ENCODE measurements at regions not wholly inside any gene's neighbourhood (a gene's known extent, or its start where the extent isn't known, plus 50 kb on each side); places are given as distances from the start of the nearest gene placed in this dataset.
"Not testable (repeated sequence)": the region's sequence is repeated elsewhere in the genome, so short reads cannot be mapped to it uniquely, and the experiment has no call there.

GRCh38 chr7:16095171-16095950, 326.0 kb downstream of the CRPPA start:
- peaks cover 0 to 2% (median 0%) of the 10 kb centered on the region in 3 donors for H3K4me1 Mint-ChIP-seq
- H3K27ac Mint-ChIP-seq, result no peak overlapping the region
- H3K27me3 Mint-ChIP-seq, result no peaks in the 10 kb centered on the region
- H3K36me3 Mint-ChIP-seq, result no peaks in the 10 kb centered on the region
- no peak overlapping the region for H3K4me3 Mint-ChIP-seq
- H3K9me3 Mint-ChIP-seq, result no peaks in the 10 kb centered on the region

DNA sequence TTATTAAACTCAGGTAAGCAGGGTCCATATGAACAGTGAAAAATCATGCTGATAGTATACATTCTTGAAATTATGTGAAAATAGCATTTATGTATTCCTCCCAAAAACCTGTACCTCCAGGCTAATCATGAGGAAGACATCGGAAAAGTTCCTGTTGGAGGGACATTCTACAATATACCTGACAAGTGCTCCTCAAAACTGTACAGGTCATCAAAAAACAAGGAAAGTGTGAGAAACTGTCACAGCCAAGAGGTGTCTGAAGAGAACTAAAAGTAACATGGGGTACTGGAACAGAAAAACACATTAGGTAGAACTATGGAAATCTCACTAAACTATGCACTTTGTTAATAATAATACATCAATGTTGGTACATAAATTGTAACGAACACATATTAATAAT, 326.7 kb downstream of the CRPPA start:
- no peaks in the 10 kb centered on the region for H3K9me3 Mint-ChIP-seq
- no peaks in the 10 kb centered on the region for H3K27me3 Mint-ChIP-seq
- no peaks in the 10 kb centered on the region for H3K36me3 Mint-ChIP-seq
- H3K27ac Mint-ChIP-seq, result no peak overlapping the region
- no peak overlapping the region for H3K4me3 Mint-ChIP-seq
- H3K4me1 Mint-ChIP-seq, result no peaks in the 10 kb centered on the region

DNA sequence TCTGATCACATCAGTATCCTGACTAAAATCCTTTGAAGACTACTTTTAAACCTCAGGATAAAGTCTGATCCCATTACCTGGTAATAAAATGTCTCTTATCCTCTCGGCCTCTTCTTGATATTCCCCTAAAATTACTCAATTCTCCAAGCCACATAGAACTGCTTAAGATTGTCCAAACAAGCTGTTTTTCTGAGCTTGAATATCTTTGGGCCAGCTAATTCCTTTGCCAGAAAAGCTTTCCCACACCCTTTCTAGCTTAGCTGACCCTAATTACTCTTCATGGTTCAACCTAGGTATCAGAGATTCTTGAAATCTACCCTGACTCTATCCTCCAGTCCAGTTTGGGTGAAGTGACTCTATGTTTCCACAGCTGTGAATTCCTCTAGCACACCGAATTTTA, 328.6 kb downstream of the CRPPA start:
- no peaks in the 10 kb centered on the region for H3K27me3 Mint-ChIP-seq
- H3K4me3 Mint-ChIP-seq, result no peak overlapping the region
- H3K27ac Mint-ChIP-seq, result no peak overlapping the region
- no peaks in the 10 kb centered on the region for H3K4me1 Mint-ChIP-seq
- no peaks in the 10 kb centered on the region for H3K36me3 Mint-ChIP-seq
- no peaks in the 10 kb centered on the region for H3K9me3 Mint-ChIP-seq

DNA sequence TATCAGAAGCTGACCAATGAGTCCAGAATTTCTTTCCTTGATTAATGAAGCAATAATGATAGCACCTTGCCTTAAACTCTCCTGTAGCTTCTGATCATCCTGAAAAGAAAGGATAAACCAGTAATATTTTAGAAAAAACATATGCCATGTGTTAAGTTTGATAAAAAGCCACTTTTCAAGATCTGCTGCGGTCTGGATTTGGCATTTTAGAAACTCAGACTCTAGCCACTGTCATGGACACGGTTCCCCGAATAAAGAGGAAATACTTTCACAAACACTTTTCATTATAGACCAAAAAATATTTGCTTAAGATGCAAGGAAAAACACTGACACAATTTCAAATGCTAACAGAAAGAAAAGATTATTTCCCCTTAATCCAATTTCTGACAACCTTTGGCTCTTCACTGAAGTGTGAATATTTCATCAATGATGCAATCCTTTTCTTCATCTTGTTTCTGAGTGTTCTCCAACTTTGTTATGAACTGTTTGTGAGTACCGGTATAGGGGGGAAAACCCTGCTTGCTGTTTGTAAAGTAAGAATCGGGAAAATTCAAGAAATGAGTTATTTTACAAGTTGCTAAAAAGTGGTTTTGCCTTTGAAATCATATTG, 329.5 kb downstream of the CRPPA start:
- peaks cover under 1% of the 10 kb centered on the region for H3K36me3 Mint-ChIP-seq
- no peaks in the 10 kb centered on the region for H3K9me3 Mint-ChIP-seq
- H3K4me3 Mint-ChIP-seq, result no peak overlapping the region
- H3K27me3 Mint-ChIP-seq, result no peaks in the 10 kb centered on the region
- H3K4me1 Mint-ChIP-seq, result no peaks in the 10 kb centered on the region
- no peak overlapping the region for H3K27ac Mint-ChIP-seq

DNA sequence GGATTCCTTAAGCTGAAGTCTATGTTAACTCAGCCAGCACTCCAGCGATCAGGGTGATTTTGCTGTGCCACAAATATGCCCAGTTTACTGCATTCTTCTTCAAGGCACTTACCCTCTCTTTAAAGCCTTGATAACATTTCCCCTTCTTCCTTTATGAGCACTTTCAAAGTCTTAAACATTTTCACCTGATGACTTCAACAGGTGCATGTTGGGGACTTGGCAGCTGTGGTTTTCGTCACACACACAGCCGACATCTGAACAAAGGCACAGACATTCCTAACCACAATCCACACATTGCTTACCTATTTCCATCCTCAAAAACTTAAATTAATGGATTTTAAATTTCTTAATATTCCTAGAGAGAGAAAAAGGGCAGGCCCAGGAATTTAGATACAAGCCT, 331.5 kb downstream of the CRPPA start:
- H3K4me3 Mint-ChIP-seq, result no peak overlapping the region
- no peaks in the 10 kb centered on the region for H3K9me3 Mint-ChIP-seq
- H3K36me3 Mint-ChIP-seq, result peaks cover 2% of the 10 kb centered on the region
- no peaks in the 10 kb centered on the region for H3K27me3 Mint-ChIP-seq
- H3K4me1 Mint-ChIP-seq, result no peaks in the 10 kb centered on the region
- no peak overlapping the region for H3K27ac Mint-ChIP-seq

- Mint-ChIP-seq H3K27ac (no peak overlapping the region), H3K9me3 (no peaks in the 10 kb centered on the region), H3K4me3 (no peak overlapping the region), H3K36me3 (peaks cover 2% of the 10 kb centered on the region), H3K4me1 (no peaks in the 10 kb centered on the region), H3K27me3 (no peaks in the 10 kb centered on the region)
Observed at GRCh38 chr7:16089191-16089590, 332.1 kb downstream of the CRPPA start.

- no peaks in the 10 kb centered on the region for H3K27me3 Mint-ChIP-seq
- no peak overlapping the region for H3K27ac Mint-ChIP-seq
- no peaks in the 10 kb centered on the region for H3K9me3 Mint-ChIP-seq
- H3K4me1 Mint-ChIP-seq, result no peaks in the 10 kb centered on the region
- H3K36me3 Mint-ChIP-seq, result peaks cover 4% of the 10 kb centered on the region
- H3K4me3 Mint-ChIP-seq, result peak overlapping the region in 1 of 4 donors; percentile 37
Observed at GRCh38 chr7:16086743-16087142, 334.6 kb downstream of the CRPPA start.

- H3K27me3 Mint-ChIP-seq, H3K4me3 Mint-ChIP-seq, H3K4me1 Mint-ChIP-seq, H3K36me3 Mint-ChIP-seq, H3K9me3 Mint-ChIP-seq, H3K27ac Mint-ChIP-seq: not testable (repeated sequence)
Observed at GRCh38 chr7:16085780-16086179, 335.6 kb downstream of the CRPPA start.

DNA sequence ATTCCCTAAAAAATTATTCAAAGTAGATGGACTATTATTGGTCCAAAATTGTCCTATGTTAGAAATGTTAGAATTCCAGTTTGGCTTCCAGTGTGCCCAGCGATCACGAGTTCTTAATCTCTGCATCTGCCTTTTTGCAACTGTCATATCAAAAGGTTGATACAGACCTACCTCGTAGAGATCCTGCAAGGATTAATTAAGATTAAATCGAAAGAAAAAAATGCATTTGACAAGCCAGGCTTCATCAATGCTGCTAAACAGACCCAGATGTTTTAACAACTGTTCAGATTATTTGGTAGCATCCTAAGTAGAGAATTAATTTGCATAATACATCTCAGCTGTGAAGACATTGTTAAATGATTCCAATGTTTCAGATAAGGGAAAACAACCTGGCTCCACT, 336.5 kb downstream of the CRPPA start:
- Mint-ChIP-seq H3K9me3 (no peaks in the 10 kb centered on the region), H3K4me3 (no peak overlapping the region), H3K4me1 (no peaks in the 10 kb centered on the region), H3K36me3 (peaks cover 4% of the 10 kb centered on the region), H3K27ac (no peak overlapping the region), H3K27me3 (no peaks in the 10 kb centered on the region)

DNA sequence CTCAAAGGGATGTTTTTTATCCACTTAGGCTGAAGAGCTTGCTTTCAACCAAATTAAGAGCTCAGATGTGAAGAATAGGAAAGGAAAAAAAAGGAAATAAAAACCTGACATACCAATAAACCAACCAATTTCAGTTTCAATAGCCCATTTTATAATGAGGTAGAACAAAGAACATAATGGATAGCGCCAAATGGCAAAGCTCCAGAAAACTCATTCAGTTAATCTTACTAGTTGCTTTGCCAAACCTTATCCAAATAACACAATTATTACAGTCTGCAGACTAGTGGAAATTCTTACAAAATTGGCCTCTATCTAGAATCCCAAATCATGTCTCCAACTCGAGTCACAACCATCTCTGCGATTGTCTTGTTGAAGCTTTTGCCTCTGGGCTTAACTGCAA, 337.0 kb downstream of the CRPPA start:
- no peak overlapping the region for H3K27ac Mint-ChIP-seq
- no peaks in the 10 kb centered on the region for H3K4me1 Mint-ChIP-seq
- H3K9me3 Mint-ChIP-seq, result no peaks in the 10 kb centered on the region
- H3K27me3 Mint-ChIP-seq, result no peaks in the 10 kb centered on the region
- H3K36me3 Mint-ChIP-seq, result peaks cover 4% of the 10 kb centered on the region
- no peak overlapping the region for H3K4me3 Mint-ChIP-seq

DNA sequence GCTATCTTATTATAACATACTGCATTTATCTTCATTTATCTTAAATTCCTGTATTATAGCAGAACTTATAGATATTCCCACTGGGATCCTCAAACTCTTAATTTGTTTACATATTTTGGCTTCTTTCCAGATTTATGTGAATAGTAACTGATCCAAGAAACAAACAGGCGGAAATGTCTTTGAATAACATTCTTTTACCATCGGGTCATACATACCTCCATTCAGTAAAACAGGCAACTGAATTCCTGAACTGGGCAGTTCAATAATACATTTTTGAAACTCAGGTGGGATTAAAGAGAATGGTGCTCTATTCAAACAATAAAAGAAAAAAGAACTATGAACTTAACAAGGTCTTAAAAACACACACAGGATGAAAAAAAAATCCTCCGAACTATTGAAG, 337.4 kb downstream of the CRPPA start:
- no peaks in the 10 kb centered on the region for H3K9me3 Mint-ChIP-seq
- H3K36me3 Mint-ChIP-seq, result peaks cover 4% of the 10 kb centered on the region
- no peak overlapping the region for H3K27ac Mint-ChIP-seq
- no peaks in the 10 kb centered on the region for H3K27me3 Mint-ChIP-seq
- H3K4me1 Mint-ChIP-seq, result no peaks in the 10 kb centered on the region
- H3K4me3 Mint-ChIP-seq, result no peak overlapping the region

GRCh38 chr7:16080131-16080530, 341.2 kb downstream of the CRPPA start:
- Mint-ChIP-seq H3K9me3 (no peaks in the 10 kb centered on the region), H3K27ac (no peak overlapping the region), H3K4me3 (no peak overlapping the region), H3K4me1 (no peaks in the 10 kb centered on the region), H3K27me3 (no peaks in the 10 kb centered on the region), H3K36me3 (peaks cover 2% of the 10 kb centered on the region)

- Mint-ChIP-seq H3K36me3 (peaks cover 2% of the 10 kb centered on the region), H3K9me3 (no peaks in the 10 kb centered on the region), H3K27ac (peak overlapping the region in 1 of 3 donors; percentile 17), H3K27me3 (no peaks in the 10 kb centered on the region), H3K4me3 (no peak overlapping the region), H3K4me1 (no peaks in the 10 kb centered on the region)
Observed at GRCh38 chr7:16079723-16080122, 341.6 kb downstream of the CRPPA start.

- Mint-ChIP-seq H3K27me3 (no peaks in the 10 kb centered on the region), H3K4me3 (no peak overlapping the region), H3K4me1 (no peaks in the 10 kb centered on the region), H3K27ac (peak overlapping the region in 1 of 3 donors; percentile 13), H3K36me3 (peaks cover 2% of the 10 kb centered on the region), H3K9me3 (no peaks in the 10 kb centered on the region)
Observed at GRCh38 chr7:16078076-16078952, 343.0 kb downstream of the CRPPA start.

DNA sequence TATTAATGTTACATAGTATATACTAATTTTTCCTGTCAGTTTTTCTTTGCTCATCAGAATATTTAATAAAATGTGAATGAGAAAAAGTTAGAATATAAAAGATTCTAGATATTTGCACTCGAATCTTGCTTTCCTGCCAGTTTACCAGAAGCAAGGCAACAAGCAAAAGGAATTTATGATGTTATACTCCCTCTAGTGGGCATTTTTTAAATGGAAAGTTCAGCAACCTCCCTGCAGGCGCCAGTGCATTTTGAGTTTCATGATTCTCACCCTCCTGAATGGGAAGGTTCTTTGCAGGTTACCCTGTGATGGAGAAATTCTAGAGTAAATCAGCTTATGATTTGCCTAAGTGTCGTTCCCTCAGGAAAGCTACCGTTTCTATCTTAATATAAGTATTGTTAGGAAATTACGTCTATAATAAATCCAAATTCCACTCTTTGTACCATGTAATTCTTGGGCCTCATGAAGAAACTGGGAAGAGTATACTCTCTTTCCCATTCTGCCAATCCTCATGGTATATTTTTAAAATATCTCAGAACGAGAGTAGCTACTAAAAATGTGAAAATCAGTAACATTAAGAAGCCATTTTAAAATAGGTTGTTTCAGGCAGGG, 350.0 kb downstream of the CRPPA start:
- no peaks in the 10 kb centered on the region for H3K4me1 Mint-ChIP-seq
- H3K9me3 Mint-ChIP-seq, result peaks cover 0 to 1% (median 0%) of the 10 kb centered on the region in 3 donors
- H3K36me3 Mint-ChIP-seq, result no peaks in the 10 kb centered on the region
- no peak overlapping the region for H3K27ac Mint-ChIP-seq
- no peak overlapping the region for H3K4me3 Mint-ChIP-seq
- H3K27me3 Mint-ChIP-seq, result no peaks in the 10 kb centered on the region

All from IgD-negative memory B cell (primary cell).